Panc1 (cell line): ENCODE measurements at regions not wholly inside any gene's neighbourhood (a gene's known extent, or its start where the extent isn't known, plus 50 kb on each side); places are given as distances from the start of the nearest gene placed in this dataset.

Experiments used
- ATAC-seq: fragments of 200-7000 bp; cut with Tn5 transposase; 2 replicates; pipeline ENCODE4 v1.9.1; 2020; ENCODE audit warnings: mild to moderate bottlenecking, moderate library complexity
- BruUV-seq: library from RNA; stranded (reverse); fragments of 400-500 nt; replicated peaks from 2 replicates; lab custom pipeline; 2021; lab: Mats Ljungman, UMichigan
- CTCF ChIA-PET: fragments of 300-600 bp; sonication (Branson Sonifier 250); formaldehyde crosslinking; loops from one replicate; lab custom pipeline; 2022; ENCODE audit warnings: antibody characterized with exemption; lab: Charles Lee
- POLR2A ChIA-PET: fragments of 300-600 bp; sonication (Branson Sonifier 250); formaldehyde crosslinking; loops from one replicate; lab custom pipeline; 2022; ENCODE audit warnings: antibody characterized with exemption; lab: Charles Lee
- DNase-seq: peaks from one replicate; pipeline ENCODE4 v3.0.0-alpha.2; 2010; ENCODE audit warnings: low read depth, low spot score
- H3K27ac ChIP-seq: 2 replicates; pipeline ENCODE4 v1.5.1; 2011; ENCODE audit warnings: mild to moderate bottlenecking, low read length, inconsistent platforms
- H3K27me3 ChIP-seq: fragments of 200-500 bp; sonication (Bioruptor generic); 2 replicates; pipeline ENCODE4 v1.6.0; 2014; ENCODE audit warnings: low read length, inconsistent platforms; ENCODE audit not compliant: control insufficient read depth, insufficient read depth
- H3K36me3 ChIP-seq: fragments of 200-500 bp; sonication (Bioruptor generic); 2 replicates; pipeline ENCODE4 v1.5.1; 2014; ENCODE audit warnings: inconsistent platforms, mild to moderate bottlenecking, low read length, moderate library complexity; ENCODE audit not compliant: control insufficient read depth, insufficient read depth
- H3K4me1 ChIP-seq: 2 replicates; pipeline ENCODE4 v1.5.1; 2011; ENCODE audit warnings: inconsistent platforms, mild to moderate bottlenecking, low read length, moderate library complexity; ENCODE audit not compliant: control insufficient read depth, insufficient read depth
- H3K4me3 ChIP-seq, 2 experiments: 2 replicates each; pipeline ENCODE4 v1.5.1; 2011 to 2012; ENCODE audit warnings: low read depth in 2 of 2, low read length in 2 of 2, mild to moderate bottlenecking in 2 of 2, inconsistent platforms in 1 of 2, moderate library complexity in 1 of 2
- H3K9me3 ChIP-seq: fragments of 200-500 bp; sonication (Bioruptor generic); 2 replicates; pipeline ENCODE4 v1.5.1; 2014; ENCODE audit warnings: low read depth, mild to moderate bottlenecking, inconsistent platforms, low read length, moderate library complexity; ENCODE audit not compliant: control insufficient read depth, insufficient read depth
- CTCF ChIP-seq: fragments of 450-650 bp; IDR thresholded peaks from 2 replicates; pipeline ENCODE4 v1.5.1; 2017; ENCODE audit warnings: mild to moderate bottlenecking
- POLR2AphosphoS5 ChIP-seq: IDR thresholded peaks from 2 replicates; pipeline ENCODE4 v1.6.1; 2012; ENCODE audit warnings: mild to moderate bottlenecking, low read depth, low read length, moderate library complexity
- REST ChIP-seq, 2 experiments: IDR thresholded peaks; 2 replicates each; pipeline ENCODE4 v1.6.1; 2011 to 2012; ENCODE audit warnings: low read depth in 2 of 2, control low read depth in 1 of 2, low read length in 1 of 2, mild to moderate bottlenecking in 1 of 2, moderate library complexity in 1 of 2; ENCODE audit not compliant: insufficient read depth in 1 of 2
- SIN3A ChIP-seq: IDR thresholded peaks from 2 replicates; pipeline ENCODE4 v1.6.1; 2012; ENCODE audit warnings: low read depth, mild to moderate bottlenecking, low read length, moderate library complexity, borderline replicate concordance; ENCODE audit not compliant: insufficient read depth
- TCF7L2 ChIP-seq: IDR thresholded peaks from 2 replicates; pipeline ENCODE4 v1.6.1; 2011; ENCODE audit warnings: mild to moderate bottlenecking, low read depth, low read length, inconsistent platforms
- in situ Hi-C: cut with HindIII; loops from 2 replicates; pipeline ENCODE4 v1.10.0; 2016; ENCODE audit warnings: low sequenced_read_pairs, low pct_unique_long_range_greater_than_20kb
- intact Hi-C: fragments of 100-400 bp; cut with micrococcal nuclease; formaldehyde crosslinking; loops from one replicate; pipeline ENCODE4 v1.10.0; 2022; ENCODE audit not compliant: unreplicated experiment

GRCh38 chr1:102586022-102586421 lies 522.3 kb downstream of the COL11A1 start:
- no peaks in the 10 kb centered on the region for H3K27me3 ChIP-seq
- no peak overlapping the region for H3K27ac ChIP-seq
- no TSS peak for BruUV-seq
- no peaks in the 10 kb centered on the region for H3K9me3 ChIP-seq
- in situ Hi-C loops, result no loop called here
- ChIA-PET POLR2A (no interaction called here), CTCF (no interaction called here)
- H3K36me3 ChIP-seq, result no peaks in the 10 kb centered on the region
- no peaks in the 10 kb centered on the region for H3K4me1 ChIP-seq
- DNase-seq (no peak), ATAC-seq (no peak)
- intact Hi-C loops, result no loop called here
- TF ChIP-seq REST (IDR thresholded peaks at IDR 0.05; ENCODE audit: insufficient read depth in 1 of 2, low read depth in 2 of 2, low read length in 1 of 2) (no peak), CTCF (no peak), POLR2AphosphoS5 (no peak), SIN3A (no peak), TCF7L2 (no peak)
- H3K4me3 ChIP-seq, result no peak overlapping the region

DNA sequence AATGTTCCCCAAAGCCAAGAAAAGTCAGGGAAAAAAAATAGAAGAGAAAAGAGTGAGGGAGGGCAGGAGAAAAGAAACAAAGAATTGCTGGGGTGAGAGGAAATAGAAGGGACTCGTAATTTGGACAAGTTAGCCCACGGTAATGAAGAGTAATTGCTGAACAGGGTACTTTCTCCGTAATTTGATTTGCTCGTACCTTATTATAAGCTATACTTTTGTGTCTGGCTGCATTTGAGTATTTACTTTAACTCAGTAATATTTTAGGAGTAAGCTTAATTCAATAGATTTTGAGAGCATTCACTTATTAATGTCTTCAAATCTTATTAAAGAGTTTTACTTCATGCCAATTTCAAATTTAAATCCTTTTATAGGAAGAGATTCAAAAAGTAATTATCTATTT lies 527.5 kb downstream of the COL11A1 start:
- no TSS peak for BruUV-seq
- CTCF ChIA-PET, result no interaction called here
- in situ Hi-C loops, result no loop called here
- POLR2A ChIA-PET, result no interaction called here
- intact Hi-C loops, result no loop called here
- H3K4me1 ChIP-seq, result no peaks in the 10 kb centered on the region
- TF ChIP-seq SIN3A (no peak), CTCF (no peak), REST (IDR thresholded peaks at IDR 0.05; ENCODE audit: insufficient read depth in 1 of 2, low read depth in 2 of 2, low read length in 1 of 2) (no peak), TCF7L2 (no peak), POLR2AphosphoS5 (no peak)
- H3K27me3 ChIP-seq, result no peaks in the 10 kb centered on the region
- H3K27ac ChIP-seq, result no peak overlapping the region
- H3K36me3 ChIP-seq, result no peaks in the 10 kb centered on the region
- DNase-seq, result no peak
- H3K4me3 ChIP-seq, result no peak overlapping the region
- H3K9me3 ChIP-seq, result no peaks in the 10 kb centered on the region
- ATAC-seq, result no peak
